ENCODE measurements at regions not wholly inside any gene's neighbourhood (a gene's known extent, or its start where the extent isn't known, plus 50 kb on each side); places are given as distances from the start of the nearest gene placed in this dataset.

DNA sequence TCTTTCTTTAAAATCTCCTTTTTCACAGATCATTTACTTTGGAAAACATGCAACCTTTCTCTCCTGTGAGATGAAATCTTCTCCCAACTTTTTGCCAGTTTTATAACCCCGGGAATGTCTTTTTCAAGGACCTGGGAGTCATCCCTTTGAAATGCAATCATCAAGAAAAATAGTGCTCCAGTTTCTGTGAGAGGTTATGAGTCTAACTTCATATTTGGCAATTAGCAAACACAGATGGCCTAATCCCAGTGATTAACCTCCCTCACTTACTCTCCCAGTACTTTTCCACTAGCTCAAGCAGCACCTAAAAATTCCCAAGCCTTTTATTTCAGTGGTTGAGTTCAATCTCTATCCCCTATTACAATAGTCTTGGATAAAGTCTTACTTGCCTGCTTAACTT is 185.8 kb upstream of the TMEM106B start:
- no peak overlapping the region for H3K27ac ChIP-seq (ENCODE audit: low read depth, low read length, poor library complexity, severe bottlenecking)
- no peak overlapping the region for H3K4me3 ChIP-seq (ENCODE audit: low read depth, low read length, poor library complexity, severe bottlenecking)
- no peaks in the 10 kb centered on the region for H3K4me1 ChIP-seq (ENCODE audit: insufficient read depth, low read length, poor library complexity, severe bottlenecking)
- ChIA-PET CTCF (ENCODE audit: unreplicated experiment) (no interaction called here), POLR2A (no interaction called here)
- TF ChIP-seq, protein P1, sequence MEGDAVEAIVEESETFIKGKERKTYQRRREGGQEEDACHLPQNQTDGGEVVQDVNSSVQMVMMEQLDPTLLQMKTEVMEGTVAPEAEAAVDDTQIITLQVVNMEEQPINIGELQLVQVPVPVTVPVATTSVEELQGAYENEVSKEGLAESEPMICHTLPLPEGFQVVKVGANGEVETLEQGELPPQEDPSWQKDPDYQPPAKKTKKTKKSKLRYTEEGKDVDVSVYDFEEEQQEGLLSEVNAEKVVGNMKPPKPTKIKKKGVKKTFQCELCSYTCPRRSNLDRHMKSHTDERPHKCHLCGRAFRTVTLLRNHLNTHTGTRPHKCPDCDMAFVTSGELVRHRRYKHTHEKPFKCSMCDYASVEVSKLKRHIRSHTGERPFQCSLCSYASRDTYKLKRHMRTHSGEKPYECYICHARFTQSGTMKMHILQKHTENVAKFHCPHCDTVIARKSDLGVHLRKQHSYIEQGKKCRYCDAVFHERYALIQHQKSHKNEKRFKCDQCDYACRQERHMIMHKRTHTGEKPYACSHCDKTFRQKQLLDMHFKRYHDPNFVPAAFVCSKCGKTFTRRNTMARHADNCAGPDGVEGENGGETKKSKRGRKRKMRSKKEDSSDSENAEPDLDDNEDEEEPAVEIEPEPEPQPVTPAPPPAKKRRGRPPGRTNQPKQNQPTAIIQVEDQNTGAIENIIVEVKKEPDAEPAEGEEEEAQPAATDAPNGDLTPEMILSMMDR (conservative IDR thresholded peaks at IDR 0.05; ENCODE audit: low read length): no peak
- no peak for TF ChIP-seq EZH2phosphoT487 (IDR thresholded peaks at IDR 0.05; ENCODE audit: borderline replicate concordance, low read depth, low read length)
- no peaks in the 10 kb centered on the region for H3K9me3 ChIP-seq (ENCODE audit: low read length)
- no peaks in the 10 kb centered on the region for H4K20me1 ChIP-seq (ENCODE audit: insufficient read depth, low read length)
- no TSS peak for BruUV-seq (replicated peaks)
- H2AFZ ChIP-seq (ENCODE audit: low read length): no peak overlapping the region
- H3K9me2 ChIP-seq (ENCODE audit: insufficient read depth, low read length): no peaks in the 10 kb centered on the region
- DNase-seq (ENCODE audit: low spot score): no peak
- no peak overlapping the region for H3K4me2 ChIP-seq (ENCODE audit: low read length)
- no peaks in the 10 kb centered on the region for H3K79me2 ChIP-seq (ENCODE audit: insufficient read depth, low read depth, low read length)
- no peaks in the 10 kb centered on the region for H3K36me3 ChIP-seq (ENCODE audit: insufficient read depth, low read length)
- intact Hi-C loops (cut with micrococcal nuclease; ENCODE audit: unreplicated experiment): no loop called here

DNA sequence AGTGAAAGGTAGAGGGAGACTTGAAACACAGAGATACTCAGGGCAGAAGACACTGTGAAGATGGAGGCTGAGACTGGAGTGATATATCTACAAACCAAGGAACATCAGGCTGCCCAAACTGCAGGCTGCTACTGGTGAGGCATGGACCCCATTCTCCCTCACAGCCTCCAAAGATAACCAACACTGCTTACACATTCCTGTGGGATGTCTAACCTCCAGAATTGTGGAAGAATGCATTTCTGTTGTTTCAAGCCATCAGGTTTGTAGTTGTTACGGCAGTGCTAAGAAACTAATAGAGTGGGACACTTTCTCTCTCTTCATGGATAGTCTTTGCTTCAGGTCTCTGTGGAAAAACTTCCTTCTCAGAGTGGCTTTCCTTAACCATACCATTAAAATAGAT is 182.6 kb upstream of the TMEM106B start:
- no TSS peak for BruUV-seq (replicated peaks)
- Histone ChIP-seq H4K20me1 (ENCODE audit: insufficient read depth, low read length) (no peaks in the 10 kb centered on the region), H3K4me2 (ENCODE audit: low read length) (no peak overlapping the region), H3K9me3 (ENCODE audit: low read length) (no peaks in the 10 kb centered on the region), H3K36me3 (ENCODE audit: insufficient read depth, low read length) (no peaks in the 10 kb centered on the region), H3K79me2 (ENCODE audit: insufficient read depth, low read depth, low read length) (no peaks in the 10 kb centered on the region), H3K4me1 (ENCODE audit: insufficient read depth, low read length, poor library complexity, severe bottlenecking) (no peaks in the 10 kb centered on the region), H2AFZ (ENCODE audit: low read length) (no peak overlapping the region), H3K27ac (ENCODE audit: low read depth, low read length, poor library complexity, severe bottlenecking) (no peak overlapping the region), H3K9me2 (ENCODE audit: insufficient read depth, low read length) (no peaks in the 10 kb centered on the region), H3K4me3 (ENCODE audit: low read depth, low read length, poor library complexity, severe bottlenecking) (no peak overlapping the region)
- intact Hi-C loops (cut with micrococcal nuclease; ENCODE audit: unreplicated experiment): no loop called here
- ChIA-PET POLR2A (no interaction called here), CTCF (ENCODE audit: unreplicated experiment) (no interaction called here)
- no peak for TF ChIP-seq EZH2phosphoT487 (IDR thresholded peaks at IDR 0.05; ENCODE audit: borderline replicate concordance, low read depth, low read length)
- TF ChIP-seq, protein P1 (conservative IDR thresholded peaks at IDR 0.05; ENCODE audit: low read length): no peak
- no peak for DNase-seq (ENCODE audit: low spot score)

DNA sequence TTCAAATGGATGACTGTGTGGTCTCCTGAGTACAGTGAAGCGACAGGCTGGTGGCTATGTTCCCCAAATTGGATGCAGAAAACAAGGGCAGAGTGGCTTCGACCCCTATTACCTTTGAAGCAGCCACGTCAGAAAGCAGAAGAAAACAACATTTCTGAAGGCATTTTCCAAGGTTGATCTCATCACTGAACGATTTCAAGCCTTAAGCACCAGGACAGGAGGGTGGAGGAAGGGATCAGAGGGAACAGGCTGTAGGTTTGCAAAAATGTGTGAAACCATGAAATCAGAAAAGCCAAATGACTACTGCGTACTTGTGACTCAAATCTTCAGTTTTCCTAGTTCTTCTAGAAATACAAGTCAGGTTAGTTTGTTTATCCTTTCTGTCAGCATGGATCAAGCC is 181.0 kb upstream of the TMEM106B start:
- POLR2A ChIA-PET: no interaction called here

More for the DNA sequence above, 181.0 kb upstream of the TMEM106B start:
- H3K9me2 ChIP-seq (ENCODE audit: insufficient read depth, low read length): no peaks in the 10 kb centered on the region
- no peak overlapping the region for H3K27ac ChIP-seq (ENCODE audit: low read depth, low read length, poor library complexity, severe bottlenecking)
- no peaks in the 10 kb centered on the region for H3K36me3 ChIP-seq (ENCODE audit: insufficient read depth, low read length)
- no peak overlapping the region for H2AFZ ChIP-seq (ENCODE audit: low read length)
- H3K79me2 ChIP-seq (ENCODE audit: insufficient read depth, low read depth, low read length): no peaks in the 10 kb centered on the region
- no peak overlapping the region for H3K4me3 ChIP-seq (ENCODE audit: low read depth, low read length, poor library complexity, severe bottlenecking)
- H3K4me2 ChIP-seq (ENCODE audit: low read length): no peak overlapping the region
- no peaks in the 10 kb centered on the region for H3K9me3 ChIP-seq (ENCODE audit: low read length)
- no TSS peak for BruUV-seq (replicated peaks)
- TF ChIP-seq, protein P1 (conservative IDR thresholded peaks at IDR 0.05; ENCODE audit: low read length): no peak
- no peak for TF ChIP-seq EZH2phosphoT487 (IDR thresholded peaks at IDR 0.05; ENCODE audit: borderline replicate concordance, low read depth, low read length)
- no peak for DNase-seq (ENCODE audit: low spot score)
- no peaks in the 10 kb centered on the region for H3K4me1 ChIP-seq (ENCODE audit: insufficient read depth, low read length, poor library complexity, severe bottlenecking)
- CTCF ChIA-PET (ENCODE audit: unreplicated experiment): no interaction called here
- intact Hi-C loops (cut with micrococcal nuclease; ENCODE audit: unreplicated experiment): no loop called here
- H4K20me1 ChIP-seq (ENCODE audit: insufficient read depth, low read length): no peaks in the 10 kb centered on the region

Measured in OCI-LY7 (cell line).